ENCODE measurements at regions not wholly inside any gene's neighbourhood (a gene's known extent, or its start where the extent isn't known, plus 50 kb on each side); places are given as distances from the start of the nearest gene placed in this dataset.

DNA sequence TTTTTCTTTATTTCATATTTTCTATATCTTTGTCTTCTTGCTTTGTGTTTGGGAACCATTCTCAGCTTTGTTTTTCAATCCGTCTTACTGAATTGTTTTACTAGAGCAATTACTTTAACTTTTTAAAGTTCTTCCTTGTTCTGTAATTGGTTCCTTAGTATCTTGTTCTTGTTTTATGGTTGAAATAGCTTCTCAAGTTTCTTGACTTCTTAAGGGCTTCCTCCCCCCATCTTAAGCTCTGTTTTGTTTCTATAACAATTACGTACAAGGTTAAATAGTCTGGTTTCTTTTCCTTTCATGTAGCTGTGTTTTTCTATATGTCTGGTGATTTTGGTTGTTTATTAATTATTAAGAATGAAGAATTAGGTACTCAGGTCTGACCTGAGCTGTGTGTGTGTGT lies 158.0 kb downstream of the SDHAF3 start:
- H3K27me3 ChIP-seq (replicated peaks) = no peaks in the 10 kb centered on the region

DNA sequence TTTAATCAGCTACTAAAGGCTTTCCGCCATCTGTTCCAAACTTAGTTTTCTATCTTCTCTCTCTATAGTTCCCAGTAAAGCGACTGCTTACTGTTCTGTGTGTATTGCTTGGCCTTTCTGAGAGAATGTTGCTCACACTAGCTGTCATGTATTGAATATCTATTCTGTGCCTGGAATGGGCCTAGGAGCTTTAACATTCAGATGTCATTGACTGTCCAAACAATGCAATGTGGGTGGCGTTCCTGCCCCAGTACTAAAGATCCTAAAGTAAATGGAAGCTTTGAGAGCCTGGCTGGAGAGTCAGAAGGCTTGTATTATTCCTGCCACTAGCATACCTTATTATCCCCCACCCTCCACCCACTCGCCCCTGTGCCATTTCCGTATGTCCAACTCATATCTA lies 163.5 kb downstream of the SDHAF3 start:
- DNase-seq = no peak
- no peaks in the 10 kb centered on the region for H3K36me3 ChIP-seq (replicated peaks)

More for the DNA sequence above, 158.0 kb downstream of the SDHAF3 start:
- TF ChIP-seq, protein P1, sequence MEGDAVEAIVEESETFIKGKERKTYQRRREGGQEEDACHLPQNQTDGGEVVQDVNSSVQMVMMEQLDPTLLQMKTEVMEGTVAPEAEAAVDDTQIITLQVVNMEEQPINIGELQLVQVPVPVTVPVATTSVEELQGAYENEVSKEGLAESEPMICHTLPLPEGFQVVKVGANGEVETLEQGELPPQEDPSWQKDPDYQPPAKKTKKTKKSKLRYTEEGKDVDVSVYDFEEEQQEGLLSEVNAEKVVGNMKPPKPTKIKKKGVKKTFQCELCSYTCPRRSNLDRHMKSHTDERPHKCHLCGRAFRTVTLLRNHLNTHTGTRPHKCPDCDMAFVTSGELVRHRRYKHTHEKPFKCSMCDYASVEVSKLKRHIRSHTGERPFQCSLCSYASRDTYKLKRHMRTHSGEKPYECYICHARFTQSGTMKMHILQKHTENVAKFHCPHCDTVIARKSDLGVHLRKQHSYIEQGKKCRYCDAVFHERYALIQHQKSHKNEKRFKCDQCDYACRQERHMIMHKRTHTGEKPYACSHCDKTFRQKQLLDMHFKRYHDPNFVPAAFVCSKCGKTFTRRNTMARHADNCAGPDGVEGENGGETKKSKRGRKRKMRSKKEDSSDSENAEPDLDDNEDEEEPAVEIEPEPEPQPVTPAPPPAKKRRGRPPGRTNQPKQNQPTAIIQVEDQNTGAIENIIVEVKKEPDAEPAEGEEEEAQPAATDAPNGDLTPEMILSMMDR (IDR thresholded peaks at IDR 0.05; ENCODE audit: low read depth, low read length, missing control alignments) = no peak
- no peak for DNase-seq
- Histone ChIP-seq H3K4me3 (ENCODE audit: low read depth, low read length) (no peak overlapping the region), H3K36me3 (replicated peaks) (no peaks in the 10 kb centered on the region), H3K27ac (no peak overlapping the region)
- in situ Hi-C loops (cut with HindIII; ENCODE audit: low pct_ligation_motif_present, low sequenced_read_pairs) = no loop called here

DNA sequence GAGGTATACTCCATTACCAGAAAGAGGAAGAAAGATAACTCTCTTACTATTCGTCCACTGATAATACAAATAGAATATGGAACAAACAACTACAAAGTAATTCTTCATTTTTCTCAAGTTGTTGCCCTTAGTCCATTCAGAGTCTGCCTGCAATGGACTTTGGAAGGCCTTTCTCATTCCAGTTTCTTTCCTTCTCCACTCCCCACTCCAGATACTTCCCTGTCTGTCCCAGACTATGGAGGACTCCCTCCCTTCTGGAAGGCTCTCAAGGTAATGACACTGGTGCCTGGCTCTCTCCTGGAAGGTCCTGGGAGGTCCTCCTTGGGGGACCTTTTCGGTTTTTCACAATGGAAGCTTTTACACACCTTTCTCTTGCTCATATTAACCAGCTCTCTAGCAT lies 167.8 kb downstream of the SDHAF3 start:
- no peak overlapping the region for H3K4me3 ChIP-seq (ENCODE audit: low read depth, low read length)

More for the DNA sequence above, 163.5 kb downstream of the SDHAF3 start:
- H3K4me3 ChIP-seq (ENCODE audit: low read depth, low read length) = no peak overlapping the region
- no peak overlapping the region for H3K27ac ChIP-seq
- TF ChIP-seq, protein P1 (IDR thresholded peaks at IDR 0.05; ENCODE audit: low read depth, low read length, missing control alignments) = no peak
- in situ Hi-C loops (cut with HindIII; ENCODE audit: low pct_ligation_motif_present, low sequenced_read_pairs) = no loop called here
- H3K27me3 ChIP-seq (replicated peaks) = no peaks in the 10 kb centered on the region

DNA sequence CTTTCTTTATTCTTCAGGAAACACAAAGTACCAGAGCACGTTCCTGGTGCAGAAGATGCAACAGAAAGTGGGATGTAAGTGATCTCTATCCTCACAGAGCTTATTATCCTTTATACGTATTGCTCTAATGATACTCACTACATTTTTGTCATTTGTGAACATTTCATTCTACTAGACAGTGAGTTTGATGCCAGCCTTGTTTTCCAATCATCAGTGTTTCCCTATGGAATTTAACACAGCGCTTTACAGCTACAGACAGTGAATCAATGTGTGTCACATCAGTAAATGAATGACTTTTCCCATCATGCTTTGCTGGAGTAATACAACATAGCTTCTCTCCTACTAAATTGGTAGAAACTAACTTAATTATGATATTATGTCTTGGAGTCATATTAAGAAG lies 175.5 kb downstream of the SDHAF3 start:
- in situ Hi-C loops (cut with HindIII; ENCODE audit: low pct_ligation_motif_present, low sequenced_read_pairs) = no loop called here
- TF ChIP-seq, protein P1 (IDR thresholded peaks at IDR 0.05; ENCODE audit: low read depth, low read length, missing control alignments) = no peak
- H3K36me3 ChIP-seq (replicated peaks) = no peaks in the 10 kb centered on the region
- no peaks in the 10 kb centered on the region for H3K27me3 ChIP-seq (replicated peaks)
- H3K4me3 ChIP-seq (ENCODE audit: low read depth, low read length) = no peak overlapping the region
- DNase-seq = no peak
- H3K27ac ChIP-seq = no peak overlapping the region

More for the DNA sequence above, 167.8 kb downstream of the SDHAF3 start:
- in situ Hi-C loops (cut with HindIII; ENCODE audit: low pct_ligation_motif_present, low sequenced_read_pairs) = no loop called here
- Histone ChIP-seq H3K36me3 (replicated peaks) (no peaks in the 10 kb centered on the region), H3K27me3 (replicated peaks) (no peaks in the 10 kb centered on the region), H3K27ac (no peak overlapping the region)
- TF ChIP-seq, protein P1 (IDR thresholded peaks at IDR 0.05; ENCODE audit: low read depth, low read length, missing control alignments) = no peak
- no peak for DNase-seq

DNA sequence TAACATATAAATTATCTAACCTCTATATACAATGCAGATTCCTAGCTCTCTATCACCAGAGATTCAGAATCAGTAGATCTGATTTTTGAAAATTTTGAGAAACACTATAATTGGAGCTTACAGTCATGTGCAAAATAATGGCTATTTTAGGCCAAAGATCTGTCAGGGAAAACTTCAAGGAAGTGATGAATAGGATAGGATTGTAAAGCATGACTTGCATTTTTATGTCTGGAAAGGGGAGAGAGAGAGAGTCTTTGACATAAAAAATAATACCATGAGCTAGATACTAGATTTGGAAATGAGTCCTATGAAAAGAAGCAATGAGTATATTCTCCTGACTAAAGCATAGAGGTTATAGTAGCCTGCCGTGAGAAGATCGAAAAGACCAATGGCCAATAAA lies 181.1 kb downstream of the SDHAF3 start:
- DNase-seq = no peak
- in situ Hi-C loops (cut with HindIII; ENCODE audit: low pct_ligation_motif_present, low sequenced_read_pairs) = no loop called here
- TF ChIP-seq, protein P1 (IDR thresholded peaks at IDR 0.05; ENCODE audit: low read depth, low read length, missing control alignments) = no peak
- H3K27me3 ChIP-seq (replicated peaks) = no peaks in the 10 kb centered on the region
- no peak overlapping the region for H3K27ac ChIP-seq
- H3K4me3 ChIP-seq (ENCODE audit: low read depth, low read length) = no peak overlapping the region
- H3K36me3 ChIP-seq (replicated peaks) = no peaks in the 10 kb centered on the region

DNA sequence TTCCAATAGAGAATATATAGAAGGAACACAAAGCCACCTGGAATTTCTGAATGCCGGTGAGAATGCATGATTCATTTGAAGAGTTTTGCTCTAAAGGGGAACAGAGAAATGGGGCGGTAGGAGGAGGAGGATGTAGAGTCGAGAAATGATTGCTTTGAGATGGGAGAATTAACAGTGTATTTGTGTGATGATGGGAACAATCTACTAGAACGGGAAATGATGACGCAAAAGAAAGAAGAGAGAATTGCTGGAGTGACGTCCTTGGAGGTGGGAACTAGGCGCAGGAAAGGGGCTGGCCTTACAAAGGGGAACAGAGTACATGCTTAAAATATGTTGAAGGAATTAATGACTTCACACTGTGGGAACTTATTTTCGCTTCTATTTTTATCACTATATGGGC lies 188.1 kb downstream of the SDHAF3 start:
- no peak overlapping the region for H3K4me3 ChIP-seq (ENCODE audit: low read depth, low read length)
- H3K36me3 ChIP-seq (replicated peaks) = no peaks in the 10 kb centered on the region
- in situ Hi-C loops (cut with HindIII; ENCODE audit: low pct_ligation_motif_present, low sequenced_read_pairs) = no loop called here
- no peaks in the 10 kb centered on the region for H3K27me3 ChIP-seq (replicated peaks)
- TF ChIP-seq, protein P1 (IDR thresholded peaks at IDR 0.05; ENCODE audit: low read depth, low read length, missing control alignments) = no peak
- H3K27ac ChIP-seq = no peak overlapping the region
- no peak for DNase-seq

All from brain microvascular endothelial cell (primary cell).